Naive thymus-derived CD8-positive, alpha-beta T cell (primary cell): ENCODE measurements at regions not wholly inside any gene's neighbourhood (a gene's known extent, or its start where the extent isn't known, plus 50 kb on each side); places are given as distances from the start of the nearest gene placed in this dataset.
"Not testable (repeated sequence)": the region's sequence is repeated elsewhere in the genome, so short reads cannot be mapped to it uniquely, and the experiment has no call there.

Experiments
- ATAC-seq, 2 donors: fragments of 150-1000 bp; cut with Tn5 transposase in 1 of 2; sonication (Bioruptor Pico), chemical (Tn5 transposase) in 1 of 2; 1 replicate in 1 of 2; 2 replicates in 1 of 2; pipeline ENCODE4 v1.10.0; 2021; ENCODE audit warnings: mild to moderate bottlenecking in 2 of 2, moderate library complexity in 2 of 2
- POLR2A ChIA-PET: fragments of 350-600 bp; sonication (Branson Sonifier 250); formaldehyde crosslinking; loops from one replicate; lab custom pipeline; 2021; ENCODE audit warnings: antibody characterized with exemption; lab: Charles Lee
- DNase-seq, 10 donors: peaks; one replicate each; pipeline versions ENCODE4 v3.0.0 to v3.0.0-alpha.2; 2020 to 2022
- H3K27ac Mint-ChIP-seq, 10 donors: one replicate each; pipeline ENCODE4 v1.8.0; 2020 to 2022; ENCODE audit warnings: mild to moderate bottlenecking in 10 of 10, mixed read lengths in 10 of 10, moderate library complexity in 4 of 10, inconsistent platforms in 1 of 10
- H3K27me3 Mint-ChIP-seq, 5 donors: one replicate each; pipeline ENCODE4 v1.8.0; 2021 to 2022; ENCODE audit warnings: mixed read lengths in 5 of 5
- H3K36me3 Mint-ChIP-seq, 3 donors: one replicate each; pipeline ENCODE4 v1.8.0; 2020 to 2022; ENCODE audit warnings: mixed read lengths in 3 of 3, mild to moderate bottlenecking in 2 of 3, inconsistent platforms in 1 of 3
- H3K4me1 Mint-ChIP-seq, 4 donors: one replicate each; pipeline ENCODE4 v1.8.0; 2021 to 2022; ENCODE audit warnings: mixed read lengths in 4 of 4
- H3K4me3 Mint-ChIP-seq, 10 donors: one replicate each; pipeline ENCODE4 v1.8.0; 2020 to 2022; ENCODE audit warnings: mild to moderate bottlenecking in 10 of 10, mixed read lengths in 10 of 10, moderate library complexity in 6 of 10, inconsistent platforms in 1 of 10
- H3K9me3 Mint-ChIP-seq, 9 donors: one replicate each; pipeline ENCODE4 v1.8.0; 2020 to 2022; ENCODE audit warnings: mixed read lengths in 9 of 9, mild to moderate bottlenecking in 3 of 9, inconsistent platforms in 1 of 9, moderate library complexity in 1 of 9

DNA sequence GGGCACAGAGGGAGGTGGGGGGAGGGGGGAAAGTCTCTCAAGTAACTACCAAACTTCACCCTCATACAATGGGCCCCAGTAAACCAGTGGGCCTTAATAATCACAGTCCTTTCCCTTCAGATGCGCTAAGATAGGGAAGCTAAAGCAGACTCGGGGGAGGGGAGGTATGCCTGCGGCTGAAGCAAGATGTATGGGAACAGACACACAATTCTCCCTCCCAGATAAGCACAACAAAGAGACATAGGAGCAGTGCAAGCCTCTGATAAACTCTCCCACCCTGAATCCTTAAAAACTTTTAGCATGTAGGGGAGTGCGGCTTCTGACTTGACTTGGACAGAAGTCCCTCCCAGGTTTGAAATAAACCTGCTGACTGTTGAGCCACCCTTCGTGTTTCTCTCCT is 54.7 kb downstream of the PROP1 start:
- H3K9me3 Mint-ChIP-seq, H3K27ac Mint-ChIP-seq, H3K36me3 Mint-ChIP-seq, DNase-seq, POLR2A ChIA-PET, H3K27me3 Mint-ChIP-seq, ATAC-seq: not testable (repeated sequence)
- Mint-ChIP-seq H3K4me3 (peak overlapping the region in 4 of 10 donors; percentile 19 to 72 (median 32)), H3K4me1 (peaks cover 7 to 29% (median 14%) of the 10 kb centered on the region in 4 donors)

DNA sequence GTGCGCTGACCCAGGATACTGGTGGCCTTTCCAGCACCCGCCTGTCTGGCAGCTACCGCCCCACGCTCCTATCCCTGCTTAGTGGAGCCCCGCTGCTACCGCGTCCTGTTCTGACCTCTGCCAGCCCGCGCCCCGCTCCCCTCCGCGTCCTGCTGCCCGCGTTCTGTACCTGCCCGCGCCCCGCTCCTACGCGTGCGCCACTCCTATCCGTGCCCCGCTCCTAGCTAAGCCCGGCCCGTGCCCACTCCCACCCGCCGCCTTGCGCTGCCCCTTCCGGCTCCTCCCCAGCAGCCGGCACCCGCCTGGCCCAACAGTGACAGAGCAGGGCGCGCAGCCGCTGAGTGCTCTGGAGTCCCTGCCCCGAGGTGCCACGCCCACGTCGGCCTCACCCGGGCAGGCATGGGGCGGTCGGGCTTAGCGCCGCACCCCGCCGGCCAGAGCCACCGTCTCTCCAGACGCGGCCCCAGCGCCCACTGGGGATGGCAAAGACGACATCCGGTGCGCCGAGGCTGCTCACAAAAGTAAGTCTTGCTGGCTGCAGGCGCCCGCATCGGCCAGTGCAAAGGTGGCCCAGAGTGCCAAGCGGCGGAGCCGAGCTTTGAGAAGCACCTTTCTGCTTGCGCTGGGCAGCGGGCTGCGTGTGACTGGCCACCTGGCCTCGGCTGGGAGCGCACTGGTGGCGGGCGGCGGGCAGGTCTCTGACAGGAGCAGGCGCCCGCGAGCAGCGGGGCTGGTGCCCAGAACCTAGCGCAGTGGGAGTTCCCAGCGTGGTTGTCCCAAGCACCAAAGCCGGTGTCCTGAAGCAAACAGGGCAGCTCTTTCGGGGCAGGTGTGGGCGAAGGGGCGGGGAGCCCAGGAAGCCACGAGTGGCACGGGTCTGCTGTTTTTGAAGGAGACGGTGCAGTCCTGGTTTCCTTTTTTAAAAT is 56.5 kb downstream of the PROP1 start:
- DNase-seq: peak in 1 of 10 donors; percentile 5
- peak; percentile 42 to 56 for ATAC-seq
- POLR2A ChIA-PET: interaction anchor here (0.6 kb wide), 1 partner anchor 127 kb away, joined by 4 read pairs; no protein-coding TSS in a partner anchor
- not testable (repeated sequence) for H3K36me3 Mint-ChIP-seq, H3K9me3 Mint-ChIP-seq, H3K27me3 Mint-ChIP-seq
- peak overlapping the region in 4 of 10 donors; percentile 15 to 66 (median 46) for H3K27ac Mint-ChIP-seq
- H3K4me1 Mint-ChIP-seq: peaks cover 5 to 23% (median 11%) of the 10 kb centered on the region in 4 donors
- peak overlapping the region; percentile 70 to 90 (median 80) for H3K4me3 Mint-ChIP-seq

DNA sequence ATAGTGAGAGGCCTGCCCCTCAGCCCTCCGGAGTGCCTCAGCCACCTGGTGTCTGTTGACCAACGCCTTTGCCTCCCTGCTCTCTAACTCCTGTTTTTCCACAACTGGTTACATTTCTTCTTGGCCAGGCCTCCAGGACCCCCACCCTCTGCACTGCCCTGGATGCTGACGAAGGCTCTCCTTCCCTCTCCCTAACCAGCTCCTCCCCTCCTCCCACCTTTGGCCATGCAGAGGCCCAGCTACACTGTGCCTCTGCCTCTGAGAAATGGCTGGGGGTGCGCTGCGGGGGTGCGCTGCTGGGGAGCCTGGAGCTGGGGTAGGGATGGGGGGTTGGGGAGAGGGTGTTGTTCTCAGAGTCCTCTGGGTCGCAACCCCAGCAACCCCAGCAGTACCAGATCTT is 57.3 kb downstream of the PROP1 start:
- H3K9me3 Mint-ChIP-seq, H3K27ac Mint-ChIP-seq, DNase-seq, H3K36me3 Mint-ChIP-seq, H3K27me3 Mint-ChIP-seq, ATAC-seq, POLR2A ChIA-PET: not testable (repeated sequence)
- H3K4me1 Mint-ChIP-seq: peaks cover 5 to 23% (median 11%) of the 10 kb centered on the region in 4 donors
- peak overlapping the region in 9 of 10 donors; percentile 70 to 90 (median 81) for H3K4me3 Mint-ChIP-seq

DNA sequence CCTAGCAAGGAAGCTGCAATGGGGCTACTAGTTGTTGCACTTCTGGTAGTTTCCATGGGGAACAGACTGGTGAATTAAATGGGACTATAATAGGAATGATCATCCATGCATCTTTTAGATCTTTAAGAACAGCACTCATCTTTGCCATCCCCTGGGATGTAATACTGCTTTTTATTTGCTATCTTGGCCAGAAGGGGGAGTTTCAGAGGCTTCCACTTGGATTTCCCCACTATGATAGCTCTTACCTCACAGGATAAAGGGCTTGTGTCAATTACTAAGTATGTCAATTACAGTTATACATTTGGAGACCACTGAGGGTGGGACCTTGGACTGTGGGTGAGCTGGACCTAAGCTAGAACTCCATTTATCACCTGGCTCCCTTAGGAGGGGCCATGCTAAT is 61.8 kb downstream of the PROP1 start:
- H3K27me3 Mint-ChIP-seq: not testable (repeated sequence)

DNA sequence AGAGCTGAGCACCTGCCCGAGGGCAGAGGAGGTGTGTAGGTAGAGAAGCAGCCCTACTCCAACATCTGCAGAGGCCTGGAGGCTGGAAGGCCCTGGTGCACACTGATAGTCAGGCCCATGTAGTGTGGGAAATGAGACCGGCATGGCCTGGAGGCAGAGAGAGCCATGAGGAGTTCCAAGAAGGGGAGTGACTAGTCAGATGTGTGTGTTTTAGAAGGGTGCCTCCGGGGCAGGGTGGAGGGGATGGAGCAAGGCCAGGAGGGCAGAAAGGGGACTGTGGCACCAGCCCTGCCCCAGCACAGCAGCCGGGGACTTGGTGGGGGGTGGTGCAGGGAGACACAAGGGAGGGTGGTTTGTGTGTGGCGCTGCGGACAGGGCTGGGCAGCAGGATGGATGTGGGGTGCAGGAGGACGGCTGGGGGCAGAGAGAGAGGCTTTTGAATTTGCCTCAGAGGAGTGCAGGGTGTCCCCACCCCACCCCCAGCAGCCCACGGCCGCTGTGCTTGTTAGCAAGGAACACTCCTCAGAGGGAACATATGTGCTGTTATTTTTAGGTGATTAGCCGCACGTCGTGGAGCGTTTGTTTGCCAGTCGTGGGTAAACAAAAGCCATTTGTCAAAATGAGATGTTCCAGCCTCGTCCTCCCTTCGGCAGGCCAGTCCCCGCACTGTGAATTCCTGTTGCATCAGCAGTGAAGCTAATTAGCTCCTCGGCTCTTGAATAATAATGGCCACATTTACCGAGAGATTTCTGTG is 65.6 kb downstream of the PROP1 start:
- not testable (repeated sequence) for ATAC-seq

More for the DNA sequence above, 61.8 kb downstream of the PROP1 start:
- ATAC-seq, H3K27ac Mint-ChIP-seq, DNase-seq, H3K9me3 Mint-ChIP-seq, H3K4me1 Mint-ChIP-seq, POLR2A ChIA-PET, H3K4me3 Mint-ChIP-seq: not testable (repeated sequence)
- H3K36me3 Mint-ChIP-seq: peaks cover 0 to 13% (median 2%) of the 10 kb centered on the region in 3 donors

DNA sequence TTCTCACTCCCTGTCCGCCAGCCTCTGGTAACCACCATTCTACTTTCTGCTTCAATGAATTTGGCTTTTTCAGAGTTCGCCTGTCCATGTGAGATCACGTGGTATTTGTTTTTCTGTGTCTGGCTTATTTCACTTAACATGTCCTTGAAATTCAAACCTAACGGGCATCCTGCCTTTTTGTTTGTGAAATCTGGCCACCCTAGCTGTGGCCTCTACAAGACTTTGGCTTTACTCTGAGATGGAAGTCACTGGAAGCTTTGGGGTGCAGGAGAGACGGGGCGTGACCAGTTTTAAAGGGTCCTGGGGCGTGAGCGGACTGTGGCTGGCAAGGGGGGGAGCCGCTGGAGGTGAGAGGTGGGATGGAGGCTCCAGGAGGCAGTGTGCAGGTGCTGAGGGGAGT is 66.4 kb downstream of the PROP1 start:
- H3K4me1 Mint-ChIP-seq, H3K27ac Mint-ChIP-seq, ATAC-seq, POLR2A ChIA-PET, H3K9me3 Mint-ChIP-seq, H3K27me3 Mint-ChIP-seq, DNase-seq, H3K4me3 Mint-ChIP-seq: not testable (repeated sequence)
- peaks cover 0 to 17% (median 6%) of the 10 kb centered on the region in 3 donors for H3K36me3 Mint-ChIP-seq

More for the DNA sequence above, 65.6 kb downstream of the PROP1 start:
- DNase-seq, H3K9me3 Mint-ChIP-seq, H3K4me3 Mint-ChIP-seq, H3K27me3 Mint-ChIP-seq, H3K4me1 Mint-ChIP-seq, H3K27ac Mint-ChIP-seq, POLR2A ChIA-PET: not testable (repeated sequence)
- H3K36me3 Mint-ChIP-seq: peaks cover 0 to 17% (median 6%) of the 10 kb centered on the region in 3 donors

DNA sequence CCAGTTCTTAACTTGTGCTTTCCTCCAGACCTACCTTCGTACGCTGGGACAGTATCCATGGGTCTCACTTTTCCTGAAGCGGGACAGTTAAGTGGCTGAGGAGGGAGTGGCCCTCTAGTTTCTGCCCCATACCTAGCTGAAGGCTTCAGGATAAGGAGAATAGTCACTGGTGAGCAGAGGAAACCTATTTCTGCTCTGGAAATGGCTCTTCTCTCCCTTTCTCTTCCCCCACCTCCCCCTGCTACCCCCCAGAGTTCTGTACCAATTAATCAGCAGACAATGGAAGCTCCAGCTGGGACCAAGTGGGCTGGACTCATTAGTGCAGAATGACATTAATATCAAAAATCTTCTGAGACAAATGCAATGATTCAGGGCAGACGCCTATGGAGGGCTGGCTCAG is 68.5 kb downstream of the PROP1 start:
- H3K9me3 Mint-ChIP-seq, ATAC-seq, H3K4me1 Mint-ChIP-seq, H3K4me3 Mint-ChIP-seq, POLR2A ChIA-PET, H3K27ac Mint-ChIP-seq, H3K27me3 Mint-ChIP-seq, DNase-seq: not testable (repeated sequence)
- peaks cover 0 to 16% (median 4%) of the 10 kb centered on the region in 3 donors for H3K36me3 Mint-ChIP-seq

DNA sequence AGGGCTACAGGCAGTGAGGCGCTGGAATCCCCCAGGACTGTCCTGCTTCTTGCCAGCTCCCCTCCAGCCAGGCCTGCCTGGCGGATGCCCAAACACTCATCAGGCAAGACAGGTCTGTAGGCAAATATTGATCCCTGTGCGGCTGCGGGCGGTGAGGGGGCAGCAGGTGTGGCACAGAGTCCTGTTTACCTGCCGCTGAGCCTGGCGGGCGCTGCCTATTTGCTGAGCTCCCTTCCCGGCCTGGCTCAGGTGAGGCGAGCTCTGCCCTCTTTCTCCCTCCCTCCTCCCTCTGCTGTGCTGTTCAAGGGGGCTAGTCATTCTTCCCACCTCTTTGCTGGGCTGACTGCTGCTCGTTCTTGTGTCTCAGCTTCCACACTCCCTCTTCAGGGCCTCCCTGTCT is 71.5 kb downstream of the PROP1 start:
- ATAC-seq, H3K9me3 Mint-ChIP-seq, H3K27me3 Mint-ChIP-seq, H3K4me3 Mint-ChIP-seq, H3K27ac Mint-ChIP-seq, H3K36me3 Mint-ChIP-seq, POLR2A ChIA-PET, DNase-seq, H3K4me1 Mint-ChIP-seq: not testable (repeated sequence)

DNA sequence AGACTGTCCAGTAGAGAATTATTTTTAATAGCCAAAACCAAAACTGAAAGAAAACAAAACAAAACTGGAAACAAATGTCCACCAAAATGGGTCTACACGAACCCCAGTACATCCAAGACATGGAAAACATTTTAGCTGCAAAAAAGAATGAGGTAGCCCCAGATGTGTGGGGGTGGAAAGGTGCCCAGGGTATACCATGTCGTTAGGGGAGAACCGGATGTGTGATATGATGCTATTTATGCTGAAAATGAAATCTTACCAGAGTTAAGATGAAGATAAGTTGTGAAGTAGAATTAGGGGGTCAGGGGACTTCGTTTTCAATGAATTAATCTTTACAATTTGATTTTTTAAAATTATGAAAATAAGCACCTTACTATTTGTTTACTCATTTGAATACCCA is 72.2 kb downstream of the PROP1 start:
- peak overlapping the region in 7 of 10 donors; percentile 48 to 89 (median 65) for H3K27ac Mint-ChIP-seq
- peak in 1 of 2 donors; percentile 46 for ATAC-seq

DNA sequence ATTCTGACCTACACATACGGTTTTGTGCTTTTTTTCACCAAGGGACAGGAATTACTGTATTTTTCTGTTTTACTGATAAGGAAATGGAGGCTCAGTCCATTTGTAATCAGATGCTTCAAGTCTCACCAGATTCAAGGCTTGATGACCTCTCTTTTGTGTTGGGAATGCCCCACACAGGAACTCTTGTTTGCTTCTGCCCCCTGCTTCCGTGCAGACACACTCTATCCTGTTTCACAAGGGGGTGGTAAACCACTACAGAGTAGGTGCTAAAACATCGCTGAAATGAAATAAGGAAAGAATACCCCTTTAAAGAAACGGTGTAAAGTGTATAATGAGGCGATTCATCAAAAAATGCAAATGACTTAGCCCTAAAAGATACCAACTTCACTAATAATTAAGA is 72.9 kb downstream of the PROP1 start:
- POLR2A ChIA-PET, H3K4me1 Mint-ChIP-seq, H3K9me3 Mint-ChIP-seq, H3K36me3 Mint-ChIP-seq, DNase-seq, H3K27me3 Mint-ChIP-seq: not testable (repeated sequence)
- Mint-ChIP-seq H3K27ac (peak overlapping the region in 6 of 10 donors; percentile 1 to 82 (median 61)), H3K4me3 (peak overlapping the region in 4 of 10 donors; percentile 22 to 49 (median 44))
- ATAC-seq: peak; percentile 80 to 87

More for the DNA sequence above, 72.2 kb downstream of the PROP1 start:
- POLR2A ChIA-PET, DNase-seq, H3K4me1 Mint-ChIP-seq, H3K36me3 Mint-ChIP-seq, H3K27me3 Mint-ChIP-seq, H3K9me3 Mint-ChIP-seq: not testable (repeated sequence)
- peak overlapping the region in 7 of 10 donors; percentile 6 to 62 (median 49) for H3K4me3 Mint-ChIP-seq

DNA sequence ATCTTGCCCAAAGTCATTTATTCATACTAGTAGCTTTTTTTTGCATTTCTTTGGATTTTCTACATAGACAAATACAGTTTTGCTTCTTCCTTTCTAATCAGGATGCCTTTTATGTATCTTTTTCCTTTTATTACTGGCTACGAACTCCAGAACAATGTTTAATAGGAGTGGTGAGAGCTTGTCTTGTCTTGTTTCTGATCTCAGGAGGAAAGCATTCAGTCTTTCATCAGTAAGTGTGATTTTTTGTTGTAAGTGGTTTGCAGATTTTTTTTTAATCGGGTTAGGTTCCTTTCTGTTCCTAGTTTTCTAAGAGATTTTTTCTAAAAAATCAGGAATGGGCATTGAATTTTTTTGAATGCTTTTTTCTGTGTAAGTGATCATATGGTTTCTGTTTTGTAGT is 86.8 kb downstream of the PROP1 start:
- DNase-seq, H3K27me3 Mint-ChIP-seq, POLR2A ChIA-PET, H3K27ac Mint-ChIP-seq, H3K4me1 Mint-ChIP-seq, H3K4me3 Mint-ChIP-seq, ATAC-seq, H3K9me3 Mint-ChIP-seq, H3K36me3 Mint-ChIP-seq: not testable (repeated sequence)

DNA sequence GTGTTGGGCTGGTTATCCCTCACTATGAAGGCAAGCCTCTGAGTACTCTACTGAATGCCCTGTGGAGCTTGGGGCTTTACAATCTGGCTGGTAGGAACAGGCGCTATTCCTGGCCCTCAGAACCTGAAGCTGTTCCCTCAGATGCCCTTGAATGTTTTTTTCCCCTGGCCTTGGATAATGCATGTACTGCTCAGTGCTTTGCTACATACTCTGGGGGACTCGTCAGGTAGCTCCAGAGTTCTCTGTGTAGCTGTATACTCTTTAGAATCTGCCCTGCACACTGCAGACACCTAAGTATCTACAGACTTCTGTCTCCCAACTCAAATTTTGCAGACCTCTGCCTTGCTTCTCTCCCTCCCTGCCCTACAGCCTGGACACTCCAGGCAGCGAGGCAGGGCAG is 93.2 kb downstream of the PROP1 start:
- H3K27ac Mint-ChIP-seq, DNase-seq, ATAC-seq, H3K36me3 Mint-ChIP-seq, H3K9me3 Mint-ChIP-seq, H3K27me3 Mint-ChIP-seq, H3K4me1 Mint-ChIP-seq, H3K4me3 Mint-ChIP-seq, POLR2A ChIA-PET: not testable (repeated sequence)

DNA sequence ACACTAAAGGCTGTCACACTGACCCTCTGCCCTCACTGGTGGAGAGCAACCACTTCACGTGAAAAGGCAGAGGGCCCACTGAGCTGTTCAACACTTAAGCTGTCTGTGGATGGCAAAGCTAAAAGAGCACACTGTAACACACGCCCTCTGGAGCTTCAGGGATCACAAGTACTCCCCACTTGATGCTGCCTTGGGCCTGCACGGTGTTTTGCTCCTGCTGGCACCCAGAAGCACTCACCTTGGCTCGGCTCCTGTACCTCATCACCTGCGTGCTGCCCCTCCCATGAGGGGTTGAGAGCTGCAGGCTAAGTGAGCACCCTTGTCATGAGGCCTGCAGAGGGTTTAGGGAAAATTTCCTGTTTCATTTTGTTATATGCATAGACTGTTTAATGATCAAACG is 96.0 kb downstream of the PROP1 start:
- H3K4me3 Mint-ChIP-seq, H3K27me3 Mint-ChIP-seq, ATAC-seq, H3K36me3 Mint-ChIP-seq, DNase-seq, H3K9me3 Mint-ChIP-seq, H3K4me1 Mint-ChIP-seq, H3K27ac Mint-ChIP-seq, POLR2A ChIA-PET: not testable (repeated sequence)
